Medulla oblongata (tissue), 1 donor: ENCODE measurements at regions not wholly inside any gene's neighbourhood (a gene's known extent, or its start where the extent isn't known, plus 50 kb on each side); places are given as distances from the start of the nearest gene placed in this dataset.
"Not testable (repeated sequence)": the region's sequence is repeated elsewhere in the genome, so short reads cannot be mapped to it uniquely, and the experiment has no call there.

Experiments used
- DNase-seq: peaks from one replicate; pipeline ENCODE4 v3.0.0-alpha.2; 2015; ENCODE audit errors: extremely low spot score

DNA sequence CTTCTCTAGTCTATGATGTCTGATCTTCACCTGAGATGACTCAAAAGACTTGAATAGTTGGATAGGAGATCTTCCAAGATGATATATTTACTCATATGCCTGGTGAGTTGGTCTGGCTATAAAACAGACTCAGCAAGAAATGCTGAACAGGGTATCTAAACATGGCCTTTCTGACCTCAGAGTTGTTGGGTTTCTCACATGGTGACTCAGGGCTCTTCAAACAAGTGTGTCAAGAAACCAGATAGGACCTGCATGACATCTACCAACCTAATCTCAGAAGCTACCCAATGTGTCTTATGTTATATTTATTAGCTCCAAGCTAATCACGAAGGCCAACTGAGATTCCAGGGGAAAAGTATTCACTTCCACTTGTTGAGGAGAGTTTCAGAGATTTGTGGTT is 1477.3 kb downstream of the CDH8 start:
- no peak for DNase-seq

DNA sequence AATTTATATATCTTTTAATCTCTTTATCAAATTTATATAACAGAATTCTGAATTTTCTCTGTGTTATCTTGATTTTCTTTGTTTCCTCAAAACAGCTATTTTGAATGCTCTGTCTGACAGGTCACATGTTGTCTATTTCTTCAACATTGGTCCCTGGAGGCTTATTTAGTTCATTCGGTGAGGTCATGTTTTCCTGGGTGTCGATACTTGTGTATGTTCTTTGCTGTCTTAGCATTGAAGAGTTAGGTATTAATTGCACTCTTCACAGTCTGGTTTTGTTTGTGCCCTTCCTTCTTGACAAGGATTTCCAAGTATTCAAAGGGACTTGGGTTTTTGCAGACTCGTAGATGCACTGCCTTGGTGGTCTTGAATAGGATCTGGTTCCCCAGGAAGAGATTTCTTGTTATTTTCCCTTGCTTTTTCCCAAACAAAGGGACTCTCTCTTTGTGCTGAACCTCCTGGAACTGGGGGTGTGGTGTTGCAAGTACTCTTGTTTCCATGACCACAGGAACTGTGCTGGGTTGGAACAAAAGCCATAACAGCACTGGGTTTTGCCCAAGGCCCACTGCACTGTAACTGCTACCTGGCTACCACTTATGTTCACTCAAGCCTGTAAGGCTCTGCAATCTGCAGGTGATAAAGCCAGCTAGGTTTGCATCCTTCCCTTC is 1483.0 kb downstream of the CDH8 start:
- DNase-seq: no peak

DNA sequence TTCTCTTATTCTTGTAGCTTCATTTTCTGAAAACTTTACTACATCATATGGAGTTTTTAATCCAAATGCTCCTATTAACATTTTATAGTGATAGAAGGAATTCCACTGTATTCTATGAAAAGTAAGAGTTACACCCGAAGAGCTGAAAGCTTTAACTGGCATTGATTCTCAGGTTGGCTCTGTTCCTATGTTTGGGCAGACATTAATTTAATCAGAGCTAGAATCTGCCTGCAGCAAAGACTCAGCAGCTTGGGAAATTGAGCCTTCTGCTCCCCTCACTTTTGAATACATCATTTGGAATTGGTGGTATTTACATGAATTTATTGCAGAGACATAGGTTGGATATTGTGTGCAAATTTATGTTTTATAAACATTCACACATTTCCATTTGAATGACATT is 1494.7 kb downstream of the CDH8 start:
- no peak for DNase-seq

DNA sequence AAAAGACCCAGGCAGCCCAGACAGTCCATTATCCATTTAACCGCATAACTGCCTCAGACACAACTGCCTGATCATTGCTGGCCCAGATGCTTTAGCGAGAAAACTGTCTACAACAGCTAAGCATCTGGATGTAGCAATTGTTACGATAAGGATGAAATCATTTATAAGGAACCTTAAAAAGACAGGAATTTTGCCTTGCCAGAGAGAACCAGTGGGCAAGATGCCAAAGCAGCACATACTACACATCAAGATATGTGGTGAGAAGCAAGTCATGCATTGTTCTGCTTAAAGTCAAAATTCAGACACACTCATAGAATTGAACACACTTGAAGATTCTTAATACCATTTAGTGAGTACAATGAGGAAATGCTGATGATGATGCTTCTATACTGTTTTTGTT is 1525.3 kb downstream of the CDH8 start:
- DNase-seq: no peak

DNA sequence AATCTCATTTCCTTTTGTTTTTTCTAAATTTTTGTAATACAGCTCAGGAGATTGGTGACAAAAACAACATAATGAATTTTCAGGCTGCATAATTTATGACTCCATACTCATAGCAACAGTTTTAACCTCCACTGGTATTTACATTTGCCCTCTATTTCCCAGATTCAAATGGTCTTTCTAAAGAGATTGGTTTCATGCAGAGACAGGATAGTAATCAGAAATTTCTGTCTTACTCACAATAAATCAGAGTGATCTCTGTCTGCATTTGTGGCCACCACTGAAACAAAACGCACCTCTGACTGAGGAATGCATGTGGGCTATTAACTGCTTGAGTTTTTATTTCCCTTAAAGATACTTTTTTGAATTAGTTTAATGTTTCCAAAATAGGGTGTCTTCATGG is 1526.0 kb downstream of the CDH8 start:
- no peak for DNase-seq

DNA sequence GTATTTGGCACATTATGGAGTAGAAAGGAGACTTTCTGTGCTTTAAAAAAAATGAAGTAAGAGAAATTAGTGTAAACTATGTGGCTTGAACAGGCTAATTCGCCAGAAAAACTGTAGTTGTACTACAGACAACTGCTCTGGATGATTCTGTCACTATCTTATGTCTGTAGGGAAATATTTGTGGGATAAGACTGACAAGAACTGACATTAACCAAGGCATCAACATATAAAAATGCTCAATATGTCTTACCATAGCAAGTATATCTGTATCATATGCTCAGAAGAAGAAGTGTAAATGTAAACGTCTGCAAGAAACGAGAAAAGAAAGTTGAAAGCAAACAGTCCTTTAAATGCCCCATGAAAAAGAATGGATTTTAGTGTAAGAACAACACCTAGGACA is 1545.0 kb downstream of the CDH8 start:
- no peak for DNase-seq

DNA sequence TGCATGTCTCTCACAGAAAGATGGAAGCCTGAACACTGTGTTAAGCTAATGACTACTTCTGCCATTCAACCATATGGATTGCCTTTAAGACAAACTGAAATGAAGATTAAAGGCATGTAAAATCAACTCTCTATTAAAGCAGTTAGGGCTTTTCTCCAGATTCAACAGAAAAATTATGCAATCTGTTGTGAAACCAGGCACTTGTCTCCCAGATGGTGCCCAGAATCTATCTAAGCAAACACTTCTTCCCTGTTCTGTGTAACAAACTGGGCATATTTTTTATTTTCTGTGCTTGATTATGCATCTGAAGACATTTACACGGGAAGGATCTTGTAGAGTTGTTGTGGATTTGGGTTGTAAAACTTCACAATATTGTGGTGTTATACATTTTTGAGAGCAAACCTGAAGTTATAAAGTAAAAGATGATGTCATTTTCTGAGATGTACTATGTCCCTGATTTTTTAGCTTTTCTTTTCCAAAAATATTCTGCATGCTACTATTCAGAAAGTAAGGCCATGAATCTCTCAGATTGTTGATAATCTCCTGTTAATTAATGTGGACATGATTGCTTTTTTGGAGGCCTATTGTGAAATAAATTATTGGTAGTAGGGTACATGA is 1550.3 kb downstream of the CDH8 start:
- DNase-seq: no peak

DNA sequence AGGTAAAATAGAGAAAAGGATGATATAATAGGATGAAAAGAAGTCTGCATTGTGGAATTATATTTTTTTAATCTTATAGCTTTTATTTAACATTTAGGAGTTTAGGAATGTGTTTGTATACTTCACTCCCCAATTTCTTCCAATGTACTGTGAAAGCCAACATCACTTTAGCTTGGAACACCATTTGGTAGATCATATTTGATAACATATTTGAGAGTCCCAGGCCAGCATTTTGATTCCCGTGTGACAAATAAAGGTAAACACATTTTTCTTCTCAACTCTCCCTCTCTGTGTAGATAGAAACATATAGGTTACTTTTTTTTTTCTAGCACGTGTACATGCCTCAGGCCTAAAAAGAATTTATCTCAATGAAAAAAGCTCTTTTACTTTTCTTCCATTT is 1551.3 kb downstream of the CDH8 start:
- no peak for DNase-seq

DNA sequence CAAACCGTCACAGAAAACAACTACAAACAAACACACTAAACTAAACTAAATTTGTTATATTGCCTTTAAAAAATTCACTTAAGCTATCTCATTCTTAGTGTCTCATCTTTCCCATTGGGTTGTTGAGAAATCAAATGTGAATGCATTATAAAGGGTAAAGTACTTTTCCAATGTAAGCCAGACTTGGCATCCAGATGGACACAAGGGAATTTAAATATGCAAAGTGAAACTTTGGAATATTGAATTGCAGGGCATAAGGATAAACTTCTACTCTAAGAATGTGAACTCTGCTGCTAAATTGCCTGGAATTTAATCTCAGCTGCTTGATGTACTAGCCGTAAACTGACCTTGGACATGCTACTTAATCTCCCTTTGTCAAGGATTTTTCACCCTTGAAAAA is 1554.6 kb downstream of the CDH8 start:
- DNase-seq: no peak

DNA sequence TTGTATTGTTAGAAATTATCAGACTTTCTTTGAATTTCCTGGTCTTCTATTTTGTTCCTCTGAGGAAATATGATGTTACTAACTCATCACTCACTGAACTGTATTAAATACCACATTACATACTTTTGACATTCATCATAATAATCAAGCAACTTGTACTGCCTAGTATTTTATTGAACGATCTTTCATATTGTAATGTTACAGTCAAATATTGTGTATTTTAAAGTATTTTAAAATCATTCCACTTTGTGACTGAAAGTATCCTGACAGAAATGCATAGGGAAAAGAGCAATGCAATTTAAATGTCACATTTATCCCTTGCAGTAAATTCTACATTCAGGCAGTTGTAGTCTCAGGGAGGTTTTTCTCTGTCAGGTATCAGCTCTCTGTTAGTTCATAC is 1557.4 kb downstream of the CDH8 start:
- no peak for DNase-seq

DNA sequence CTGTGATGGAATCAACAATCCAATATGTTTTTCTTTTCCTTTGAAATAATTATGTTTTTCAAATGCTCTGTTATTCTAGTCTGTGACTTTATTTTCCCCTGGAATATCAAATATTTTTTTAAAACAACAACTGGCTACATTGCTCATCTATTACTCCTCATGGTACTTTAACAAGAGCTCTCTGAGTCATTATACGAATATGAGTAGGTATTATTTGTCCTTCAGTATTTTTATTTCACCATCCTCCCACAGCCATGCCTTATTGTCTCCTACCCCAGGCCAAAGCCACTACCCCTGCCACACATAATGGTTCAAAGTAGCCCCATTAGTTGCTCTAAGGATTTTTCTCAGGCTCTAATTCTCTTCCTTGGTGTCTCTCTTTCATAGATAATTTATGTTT is 1572.3 kb downstream of the CDH8 start:
- no peak for DNase-seq

DNA sequence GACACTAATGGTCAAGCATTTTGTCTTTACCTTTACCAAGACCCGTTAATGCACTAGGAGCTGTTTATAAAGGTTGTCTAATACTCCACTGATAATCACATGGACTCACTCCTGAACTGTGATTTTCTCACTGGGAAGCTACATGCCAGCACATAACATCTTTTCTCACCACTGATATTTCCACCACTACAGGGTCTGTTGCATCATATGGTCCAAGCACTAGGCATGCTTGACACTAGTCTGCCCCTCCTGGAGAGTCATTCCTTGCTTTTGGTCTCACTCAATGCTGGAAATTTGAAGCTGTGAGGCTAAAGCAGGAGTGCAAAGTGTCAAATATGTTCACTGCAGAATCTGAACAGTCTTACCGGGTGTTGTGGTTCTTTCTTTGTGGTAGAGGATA is 1576.8 kb downstream of the CDH8 start:
- no peak for DNase-seq

DNA sequence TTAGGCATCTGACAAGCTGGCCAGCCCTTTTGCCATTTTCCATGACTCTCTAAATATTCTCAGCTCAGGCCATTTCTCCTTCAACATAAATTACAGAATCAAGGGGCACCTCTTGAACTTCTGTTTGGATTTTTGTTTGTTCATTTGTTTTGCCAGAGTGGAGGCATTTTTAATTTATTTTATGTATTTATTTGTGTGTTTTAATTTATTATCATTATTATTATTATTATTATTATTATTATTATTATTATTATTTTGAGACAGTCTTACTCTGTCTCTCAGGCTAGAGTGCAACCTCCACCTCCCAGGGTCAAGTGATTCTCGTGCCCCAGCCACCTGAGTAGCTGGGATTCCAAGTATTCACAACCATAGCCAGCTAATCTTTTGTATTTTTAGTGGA is 1578.0 kb downstream of the CDH8 start:
- no peak for DNase-seq

DNA sequence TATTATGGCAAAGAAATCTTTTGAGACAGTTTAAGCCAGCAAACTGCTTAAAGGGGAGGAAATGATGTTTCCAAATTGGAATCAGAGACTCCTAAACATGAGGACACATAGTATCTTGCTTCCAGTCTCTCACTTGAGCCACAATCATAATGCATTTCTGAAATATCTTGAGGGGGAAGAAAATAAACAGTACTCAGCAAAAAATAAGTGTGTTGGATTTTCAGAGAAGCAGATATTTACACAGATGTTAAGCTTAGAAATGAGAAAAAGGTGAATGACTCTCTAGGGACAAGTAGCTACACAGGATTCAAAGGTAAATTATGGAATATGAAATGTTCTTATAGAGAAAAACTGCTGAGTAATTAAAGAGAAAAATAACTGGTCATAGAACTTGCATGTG is 1583.6 kb downstream of the CDH8 start:
- DNase-seq: no peak

DNA sequence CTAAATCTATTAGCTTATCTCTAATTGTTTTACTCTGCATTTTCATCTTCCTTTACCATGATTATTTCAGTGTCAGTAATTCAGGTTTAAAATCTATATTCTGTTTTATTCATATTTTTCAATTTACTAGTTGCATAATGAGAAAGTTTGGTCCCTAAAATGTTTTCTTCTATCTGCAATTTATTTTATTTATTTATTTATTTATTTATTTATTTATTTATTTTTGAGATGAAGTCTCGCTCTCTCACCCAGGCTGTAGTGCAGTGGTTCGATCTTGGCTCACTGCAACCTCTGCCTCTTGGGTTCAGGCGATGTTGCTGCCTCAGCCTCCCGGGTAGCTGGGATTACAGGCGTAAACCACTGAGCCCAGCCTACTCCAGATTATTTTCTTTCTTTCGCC is 1597.3 kb downstream of the CDH8 start:
- no peak for DNase-seq

DNA sequence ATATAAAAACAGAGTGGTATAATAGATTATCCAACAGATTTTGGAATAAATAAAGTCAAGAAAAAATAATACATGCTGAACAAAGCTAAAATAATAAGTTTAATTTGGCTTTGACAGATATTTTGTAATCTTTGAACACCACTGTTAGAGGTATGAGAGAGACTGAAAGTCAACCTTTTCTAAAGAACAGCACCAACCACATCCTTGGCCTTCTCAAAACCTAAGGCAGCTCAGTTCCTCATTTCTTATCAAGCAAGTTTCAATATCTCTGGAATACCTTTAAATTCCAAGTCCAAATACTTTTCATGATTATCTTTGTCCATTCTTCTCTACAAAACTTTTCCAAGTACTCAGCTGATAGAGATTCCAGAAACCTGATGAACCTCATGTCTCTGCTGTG is 1603.8 kb downstream of the CDH8 start:
- DNase-seq: no peak

DNA sequence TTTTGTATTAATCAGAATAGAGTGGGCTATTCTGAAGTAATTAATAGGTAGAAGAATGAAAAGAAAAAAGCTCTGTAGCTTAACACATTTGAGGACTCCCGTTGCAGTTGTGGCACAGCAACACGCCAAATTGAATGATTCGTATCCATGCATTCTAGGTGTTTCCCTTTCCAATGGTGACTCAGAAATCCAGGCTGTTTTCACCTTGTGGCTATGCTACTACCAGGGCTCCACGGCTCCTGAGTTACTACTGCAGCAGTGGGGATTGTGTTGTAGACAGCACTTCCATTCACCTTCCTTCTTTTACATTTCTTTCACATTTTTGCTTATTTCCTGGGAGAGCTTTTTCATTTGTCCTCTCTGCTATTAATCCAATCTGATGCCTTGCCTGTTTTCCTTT is 1616.4 kb downstream of the CDH8 start:
- no peak for DNase-seq

DNA sequence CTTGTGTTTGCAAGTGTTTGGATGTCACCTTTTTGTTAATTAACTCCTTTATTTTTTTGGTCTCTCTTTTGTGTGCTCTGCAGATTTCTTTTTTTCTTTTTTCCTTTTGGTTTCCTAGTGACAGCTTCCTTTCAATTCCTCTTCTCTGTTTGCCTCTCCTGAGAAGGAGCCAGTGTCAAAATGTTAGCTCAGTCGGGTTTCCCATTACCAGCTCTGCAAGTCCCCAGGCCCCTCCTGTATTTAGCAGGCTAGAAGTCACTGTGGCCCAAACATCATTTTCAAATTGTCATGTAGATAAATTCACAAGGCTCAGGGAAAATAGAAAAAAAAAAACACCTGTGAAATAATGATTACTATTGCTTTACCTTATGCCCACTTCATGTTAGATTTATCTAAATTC is 1621.6 kb downstream of the CDH8 start:
- no peak for DNase-seq

DNA sequence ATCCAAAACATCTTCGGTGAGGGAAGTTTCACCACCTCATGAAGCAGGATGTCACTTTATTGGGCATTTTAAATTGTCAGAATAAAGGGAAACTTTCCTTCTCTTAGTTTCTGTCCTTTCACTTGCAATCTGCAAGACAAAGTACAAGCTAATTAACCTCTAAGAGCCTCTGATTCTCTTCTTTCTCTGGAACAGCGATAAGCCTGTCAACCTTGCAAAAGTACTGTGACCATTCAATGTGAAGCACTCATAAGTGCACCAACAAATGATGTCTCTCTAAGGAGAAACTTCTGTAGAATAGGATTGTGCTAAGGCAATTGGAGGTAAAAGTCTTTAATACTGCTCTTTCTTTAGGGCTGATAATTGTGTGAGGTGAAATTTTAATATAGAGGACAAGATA is 1622.3 kb downstream of the CDH8 start:
- no peak for DNase-seq

DNA sequence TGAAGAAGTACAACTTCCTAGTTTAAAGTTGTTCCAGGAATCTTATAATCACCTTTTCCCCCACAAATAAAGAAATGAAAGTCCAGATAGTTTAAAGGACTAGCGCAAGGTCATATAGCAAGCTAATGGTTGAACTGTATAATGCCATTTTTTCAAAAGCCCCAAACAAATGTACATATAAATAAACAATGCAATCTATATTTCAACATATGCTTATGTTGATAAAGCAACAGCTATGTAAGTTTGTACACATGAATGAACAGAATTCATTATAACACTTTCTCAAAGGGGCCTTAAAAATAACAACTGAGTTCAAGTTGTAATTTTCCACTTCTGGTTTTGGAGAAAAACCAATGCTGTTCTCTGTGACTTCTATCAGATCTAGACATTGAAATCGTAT is 1628.6 kb downstream of the CDH8 start:
- DNase-seq: no peak

DNA sequence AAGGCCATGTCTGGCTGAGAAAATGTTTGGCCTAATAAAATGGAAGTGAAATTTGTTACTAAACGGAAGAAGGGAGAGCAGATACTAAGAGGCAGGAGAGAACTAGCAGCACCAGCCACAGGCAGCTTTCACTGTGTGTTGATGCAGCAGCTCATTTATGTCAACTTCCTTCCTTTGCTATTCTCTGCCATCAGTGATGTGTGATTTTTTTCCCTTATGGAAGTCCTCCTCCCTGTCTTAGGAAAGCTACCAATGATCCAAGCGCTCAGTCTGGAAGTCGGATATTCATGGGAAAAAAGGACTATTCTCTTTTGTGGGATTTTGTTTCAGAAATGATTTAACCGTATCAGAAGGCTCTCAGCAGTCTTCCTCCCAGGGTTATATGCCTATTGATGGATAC is 1629.2 kb downstream of the CDH8 start:
- DNase-seq: no peak

DNA sequence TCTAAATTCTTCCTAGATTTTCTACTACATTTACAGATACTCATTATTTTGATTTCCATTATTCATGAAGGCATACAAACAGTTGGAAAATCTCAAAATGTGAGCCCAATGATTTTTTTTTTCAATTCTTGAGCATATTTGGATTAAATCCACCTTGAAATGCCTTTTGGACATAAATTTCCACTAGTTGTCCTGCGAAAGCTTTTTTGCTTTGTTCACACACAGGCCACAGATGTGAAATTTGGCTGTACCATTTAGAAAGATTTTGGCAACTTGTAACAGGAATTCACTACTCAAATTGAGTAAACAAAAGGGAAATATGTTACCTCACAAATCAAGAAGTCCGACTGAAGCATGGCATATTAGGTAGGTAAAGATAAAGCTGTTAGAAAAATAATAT is 1631.0 kb downstream of the CDH8 start:
- no peak for DNase-seq

DNA sequence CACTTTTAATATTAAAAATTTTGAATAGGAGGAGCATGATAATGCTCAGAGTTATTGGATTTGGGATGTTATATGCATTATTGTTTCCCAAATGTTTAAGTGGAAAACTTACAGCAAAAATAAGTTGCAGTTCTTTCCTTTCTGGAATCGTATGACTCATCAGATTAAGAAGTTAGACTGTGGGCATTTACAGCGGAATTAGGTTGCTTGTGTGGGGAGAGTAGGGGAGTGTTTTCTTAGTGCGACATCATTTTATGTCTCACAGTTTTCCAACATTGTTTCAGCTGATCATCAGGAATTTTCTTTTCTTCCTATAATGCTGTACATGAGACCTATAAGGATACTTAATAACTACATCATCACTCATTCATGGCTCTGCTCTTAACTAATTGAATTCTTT is 1631.8 kb downstream of the CDH8 start:
- DNase-seq: no peak

DNA sequence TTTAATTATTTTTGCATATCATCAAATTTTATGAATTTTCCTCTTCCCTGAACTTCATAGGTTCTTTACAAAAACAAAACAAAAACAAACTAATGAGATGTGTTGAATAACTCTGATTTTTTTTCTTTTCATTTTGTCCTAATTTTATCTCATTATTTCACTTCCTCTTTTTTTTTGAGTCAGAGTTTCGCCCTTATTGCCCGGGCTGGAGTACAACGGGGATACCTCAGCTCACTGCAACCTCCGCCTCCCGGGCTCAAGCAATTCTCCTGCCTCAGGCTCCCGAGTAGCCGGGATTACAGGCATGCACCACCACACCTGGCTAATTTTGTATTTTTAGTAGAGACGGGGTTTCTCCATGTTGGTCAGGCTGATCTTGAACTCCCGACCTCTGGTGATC is 1633.3 kb downstream of the CDH8 start:
- DNase-seq: not testable (repeated sequence)
